GM12878 (cell line): ENCODE measurements at regions not wholly inside any gene's neighbourhood (a gene's known extent, or its start where the extent isn't known, plus 50 kb on each side); places are given as distances from the start of the nearest gene placed in this dataset.

Experiments used
- BACH1 ChIP-seq: fragments of 450-650 bp; IDR thresholded peaks from 2 replicates; pipeline ENCODE4 v1.6.1; 2017; ENCODE audit warnings: mild to moderate bottlenecking, borderline replicate concordance
- BHLHE40 ChIP-seq, 2 experiments: fragments of 450-650 bp in 1 of 2; IDR thresholded peaks; 2 replicates each; pipeline ENCODE4 v1.6.1; 2011 to 2017; ENCODE audit warnings: low read depth in 2 of 2, borderline replicate concordance in 1 of 2, improper control_type of control experiment in 1 of 2, low read length in 1 of 2, mild to moderate bottlenecking in 1 of 2
- CEBPB ChIP-seq, 2 experiments: fragments of 150-350 bp in 1 of 2; IDR thresholded peaks; 2 replicates each; pipeline ENCODE4 v1.6.1; 2012 to 2014; ENCODE audit warnings: low read depth in 2 of 2, low read length in 2 of 2, borderline replicate concordance in 1 of 2, inconsistent platforms in 1 of 2
- ESRRA ChIP-seq: IDR thresholded peaks from 2 replicates; pipeline ENCODE4 v1.6.1; 2012; ENCODE audit warnings: mild to moderate bottlenecking, low read length, improper control_type of control experiment
- SMARCA5 ChIP-seq: fragments of 450-650 bp; IDR thresholded peaks from 2 replicates; pipeline ENCODE4 v1.6.1; 2017; ENCODE audit warnings: mild to moderate bottlenecking
- SP1 ChIP-seq: IDR thresholded peaks from one replicate; pipeline ENCODE4 v1.6.1; 2011; ENCODE audit warnings: low read depth, low read length
- SUZ12 ChIP-seq: fragments of 200-600 bp; sonication (generic); IDR thresholded peaks from one replicate; pipeline ENCODE4 v1.6.1; 2018; ENCODE audit warnings: antibody characterized with exemption, mild to moderate bottlenecking; ENCODE audit not compliant: unreplicated experiment
- TF ChIP-seq, protein P1 (sequence below), 3 experiments: IDR thresholded peaks in 2 of 3; conservative IDR thresholded peaks in 1 of 3; 2 replicates each; pipeline ENCODE4 v1.5.1; 2011; ENCODE audit warnings: low read depth in 3 of 3, low read length in 3 of 3, mild to moderate bottlenecking in 3 of 3, control low read depth in 2 of 3, moderate library complexity in 2 of 3, inconsistent platforms in 1 of 3, mixed read lengths in 1 of 3; ENCODE audit not compliant: control insufficient read depth in 2 of 3, insufficient read depth in 1 of 3; ENCODE audit errors: extremely low read depth in 1 of 3
- TF ChIP-seq, protein P2 (sequence below): fragments of 450-650 bp; IDR thresholded peaks from 2 replicates; pipeline ENCODE4 v1.6.1; 2016; ENCODE audit warnings: mild to moderate bottlenecking

DNA sequence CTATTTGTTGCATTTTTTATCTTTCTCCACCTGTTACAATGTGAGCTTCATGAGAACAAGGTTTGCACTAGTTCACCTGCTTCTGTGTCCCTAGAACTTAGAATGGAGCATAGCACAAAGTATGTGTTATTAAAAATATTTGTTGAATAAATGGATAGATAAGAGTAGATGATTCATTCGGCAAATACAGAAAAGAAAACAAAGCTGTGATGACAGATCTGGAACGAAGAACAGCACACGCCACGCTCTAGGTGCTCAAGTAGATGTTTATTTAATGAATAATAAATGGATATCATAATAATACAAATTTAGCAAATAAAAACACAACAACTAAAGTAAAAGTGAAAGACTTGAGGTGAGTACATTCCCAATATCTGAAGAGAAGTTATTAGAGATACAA, 273.1 kb downstream of the HAO1 start:
- TF ChIP-seq ESRRA (no peak), SUZ12 (no peak), BHLHE40 (IDR thresholded peaks at IDR 0.05; ENCODE audit: borderline replicate concordance in 1 of 2, low read depth in 2 of 2, low read length in 1 of 2) (no peak), BACH1 (no peak), SP1 (no peak), SMARCA5 (no peak), CEBPB (IDR thresholded peaks at IDR 0.05; ENCODE audit: borderline replicate concordance in 1 of 2, low read depth in 2 of 2, low read length in 2 of 2) (no peak)
- TF ChIP-seq, protein P1, sequence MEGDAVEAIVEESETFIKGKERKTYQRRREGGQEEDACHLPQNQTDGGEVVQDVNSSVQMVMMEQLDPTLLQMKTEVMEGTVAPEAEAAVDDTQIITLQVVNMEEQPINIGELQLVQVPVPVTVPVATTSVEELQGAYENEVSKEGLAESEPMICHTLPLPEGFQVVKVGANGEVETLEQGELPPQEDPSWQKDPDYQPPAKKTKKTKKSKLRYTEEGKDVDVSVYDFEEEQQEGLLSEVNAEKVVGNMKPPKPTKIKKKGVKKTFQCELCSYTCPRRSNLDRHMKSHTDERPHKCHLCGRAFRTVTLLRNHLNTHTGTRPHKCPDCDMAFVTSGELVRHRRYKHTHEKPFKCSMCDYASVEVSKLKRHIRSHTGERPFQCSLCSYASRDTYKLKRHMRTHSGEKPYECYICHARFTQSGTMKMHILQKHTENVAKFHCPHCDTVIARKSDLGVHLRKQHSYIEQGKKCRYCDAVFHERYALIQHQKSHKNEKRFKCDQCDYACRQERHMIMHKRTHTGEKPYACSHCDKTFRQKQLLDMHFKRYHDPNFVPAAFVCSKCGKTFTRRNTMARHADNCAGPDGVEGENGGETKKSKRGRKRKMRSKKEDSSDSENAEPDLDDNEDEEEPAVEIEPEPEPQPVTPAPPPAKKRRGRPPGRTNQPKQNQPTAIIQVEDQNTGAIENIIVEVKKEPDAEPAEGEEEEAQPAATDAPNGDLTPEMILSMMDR (IDR thresholded peaks at IDR 0.05 in 2 of 3, conservative IDR thresholded peaks at IDR 0.05 in 1 of 3; ENCODE audit: control insufficient read depth in 2 of 3, extremely low read depth in 1 of 3, insufficient read depth in 1 of 3, low read depth in 3 of 3, low read length in 3 of 3) = no peak
- TF ChIP-seq, protein P2, sequence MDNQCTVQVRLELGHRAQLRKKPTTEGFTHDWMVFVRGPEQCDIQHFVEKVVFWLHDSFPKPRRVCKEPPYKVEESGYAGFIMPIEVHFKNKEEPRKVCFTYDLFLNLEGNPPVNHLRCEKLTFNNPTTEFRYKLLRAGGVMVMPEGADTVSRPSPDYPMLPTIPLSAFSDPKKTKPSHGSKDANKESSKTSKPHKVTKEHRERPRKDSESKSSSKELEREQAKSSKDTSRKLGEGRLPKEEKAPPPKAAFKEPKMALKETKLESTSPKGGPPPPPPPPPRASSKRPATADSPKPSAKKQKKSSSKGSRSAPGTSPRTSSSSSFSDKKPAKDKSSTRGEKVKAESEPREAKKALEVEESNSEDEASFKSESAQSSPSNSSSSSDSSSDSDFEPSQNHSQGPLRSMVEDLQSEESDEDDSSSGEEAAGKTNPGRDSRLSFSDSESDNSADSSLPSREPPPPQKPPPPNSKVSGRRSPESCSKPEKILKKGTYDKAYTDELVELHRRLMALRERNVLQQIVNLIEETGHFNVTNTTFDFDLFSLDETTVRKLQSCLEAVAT = no peak
